ENCODE measurements at regions not wholly inside any gene's neighbourhood (a gene's known extent, or its start where the extent isn't known, plus 50 kb on each side); places are given as distances from the start of the nearest gene placed in this dataset.

- no peaks in the 10 kb centered on the region for H3K79me2 ChIP-seq
- no peaks in the 10 kb centered on the region for H4K20me1 ChIP-seq (ENCODE audit: insufficient read depth, poor library complexity, severe bottlenecking)
- no peaks in the 10 kb centered on the region for H3K4me1 ChIP-seq (ENCODE audit: insufficient read depth)
- H3K9me2 ChIP-seq (replicated peaks; ENCODE audit: insufficient read depth) = no peaks in the 10 kb centered on the region
- peaks cover 7% of the 10 kb centered on the region for H3K27me3 ChIP-seq
- TF ChIP-seq EZH2 (IDR thresholded peaks at IDR 0.05; ENCODE audit: borderline replicate concordance) (no peak), CTCF (IDR thresholded peaks at IDR 0.05; ENCODE audit: poor library complexity) (no peak), EZH2phosphoT487 (IDR thresholded peaks at IDR 0.05; ENCODE audit: low read depth, severe bottlenecking, unreplicated experiment) (no peak)
- H3K36me3 ChIP-seq (replicated peaks; ENCODE audit: insufficient read depth, low read depth) = no peaks in the 10 kb centered on the region
- no peak overlapping the region for H3K4me3 ChIP-seq
- no peaks in the 10 kb centered on the region for H3K9me3 ChIP-seq (ENCODE audit: low read depth)
- H3K4me2 ChIP-seq = no peak overlapping the region
- WGBS (ENCODE audit: low lambda C conversion rate, missing lambda C conversion rate) = 71% methylated on average over 6 of the region's 6 CpGs
- DNase-seq (ENCODE audit: low spot score) = peak; percentile 10
- no peak overlapping the region for H3K27ac ChIP-seq
- H2AFZ ChIP-seq = no peak overlapping the region
Observed at GRCh38 chr17:71163121-71163812, 957.6 kb upstream of the SOX9 start.

- no peaks in the 10 kb centered on the region for H3K9me2 ChIP-seq (replicated peaks; ENCODE audit: insufficient read depth)
- TF ChIP-seq EZH2 (IDR thresholded peaks at IDR 0.05; ENCODE audit: borderline replicate concordance) (no peak), CTCF (IDR thresholded peaks at IDR 0.05; ENCODE audit: poor library complexity) (no peak), EZH2phosphoT487 (IDR thresholded peaks at IDR 0.05; ENCODE audit: low read depth, severe bottlenecking, unreplicated experiment) (no peak)
- WGBS (ENCODE audit: low lambda C conversion rate, missing lambda C conversion rate) = 81% methylated on average over 8 of the region's 8 CpGs
- H3K4me1 ChIP-seq (ENCODE audit: insufficient read depth) = no peaks in the 10 kb centered on the region
- H3K4me2 ChIP-seq = no peak overlapping the region
- no peaks in the 10 kb centered on the region for H3K79me2 ChIP-seq
- no peak for DNase-seq (ENCODE audit: low spot score)
- H4K20me1 ChIP-seq (ENCODE audit: insufficient read depth, poor library complexity, severe bottlenecking) = no peaks in the 10 kb centered on the region
- peaks cover 7% of the 10 kb centered on the region for H3K27me3 ChIP-seq
- H3K27ac ChIP-seq = no peak overlapping the region
- H3K9me3 ChIP-seq (ENCODE audit: low read depth) = no peaks in the 10 kb centered on the region
- no peak overlapping the region for H3K4me3 ChIP-seq
- H2AFZ ChIP-seq = no peak overlapping the region
- no peaks in the 10 kb centered on the region for H3K36me3 ChIP-seq (replicated peaks; ENCODE audit: insufficient read depth, low read depth)
Observed at GRCh38 chr17:71163813-71164122, 957.1 kb upstream of the SOX9 start.

- H2AFZ ChIP-seq = no peak overlapping the region
- H3K4me3 ChIP-seq = no peak overlapping the region
- no peaks in the 10 kb centered on the region for H4K20me1 ChIP-seq (ENCODE audit: insufficient read depth, poor library complexity, severe bottlenecking)
- no peaks in the 10 kb centered on the region for H3K79me2 ChIP-seq
- no peak overlapping the region for H3K27ac ChIP-seq
- no peak overlapping the region for H3K4me2 ChIP-seq
- H3K9me2 ChIP-seq (replicated peaks; ENCODE audit: insufficient read depth) = no peaks in the 10 kb centered on the region
- H3K9me3 ChIP-seq (ENCODE audit: low read depth) = no peaks in the 10 kb centered on the region
- no peaks in the 10 kb centered on the region for H3K36me3 ChIP-seq (replicated peaks; ENCODE audit: insufficient read depth, low read depth)
- H3K4me1 ChIP-seq (ENCODE audit: insufficient read depth) = no peaks in the 10 kb centered on the region
- DNase-seq (ENCODE audit: low spot score) = no peak
- H3K27me3 ChIP-seq = peaks cover 7% of the 10 kb centered on the region
- no peak for TF ChIP-seq EZH2phosphoT487 (IDR thresholded peaks at IDR 0.05; ENCODE audit: low read depth, severe bottlenecking, unreplicated experiment)
- TF ChIP-seq EZH2 (IDR thresholded peaks at IDR 0.05; ENCODE audit: borderline replicate concordance) = no peak
- WGBS (ENCODE audit: low lambda C conversion rate, missing lambda C conversion rate) = 86% methylated on average over 3 of the region's 3 CpGs
Observed at GRCh38 chr17:71164561-71164960, 956.3 kb upstream of the SOX9 start.

GRCh38 chr17:71166311-71166710 is 954.5 kb upstream of the SOX9 start:
- no peaks in the 10 kb centered on the region for H3K79me2 ChIP-seq
- H3K9me3 ChIP-seq (ENCODE audit: low read depth) = no peaks in the 10 kb centered on the region
- no peaks in the 10 kb centered on the region for H3K36me3 ChIP-seq (replicated peaks; ENCODE audit: insufficient read depth, low read depth)
- H3K4me2 ChIP-seq = no peak overlapping the region
- H3K4me3 ChIP-seq = no peak overlapping the region
- peaks cover 7% of the 10 kb centered on the region for H3K27me3 ChIP-seq
- H4K20me1 ChIP-seq (ENCODE audit: insufficient read depth, poor library complexity, severe bottlenecking) = no peaks in the 10 kb centered on the region
- H3K9me2 ChIP-seq (replicated peaks; ENCODE audit: insufficient read depth) = no peaks in the 10 kb centered on the region
- H3K27ac ChIP-seq = no peak overlapping the region
- TF ChIP-seq EZH2phosphoT487 (IDR thresholded peaks at IDR 0.05; ENCODE audit: low read depth, severe bottlenecking, unreplicated experiment) (no peak), CTCF (IDR thresholded peaks at IDR 0.05; ENCODE audit: poor library complexity) (no peak), EZH2 (IDR thresholded peaks at IDR 0.05; ENCODE audit: borderline replicate concordance) (no peak)
- no peaks in the 10 kb centered on the region for H3K4me1 ChIP-seq (ENCODE audit: insufficient read depth)
- WGBS (ENCODE audit: low lambda C conversion rate, missing lambda C conversion rate) = 71% methylated on average over 2 of the region's 2 CpGs
- no peak overlapping the region for H2AFZ ChIP-seq
- no peak for DNase-seq (ENCODE audit: low spot score)

Measured in hepatocyte (in vitro differentiated cells).